ENCODE measurements at regions not wholly inside any gene's neighbourhood (a gene's known extent, or its start where the extent isn't known, plus 50 kb on each side); places are given as distances from the start of the nearest gene placed in this dataset.

GRCh38 chr5:165508286-165508685, 2002.9 kb downstream of the MAT2B start:
- ATAC-seq, result no peak
- TF ChIP-seq PATZ1 (CRISPR knock-in tag; IDR thresholded peaks at IDR 0.05; ENCODE audit: borderline replicate concordance) (no peak), GLIS3 (CRISPR knock-in tag; IDR thresholded peaks at IDR 0.05) (no peak), CREB5 (CRISPR knock-in tag; IDR thresholded peaks at IDR 0.05; ENCODE audit: low read depth) (no peak), ISL1 (CRISPR knock-in tag; IDR thresholded peaks at IDR 0.05) (no peak), ZFP30 (CRISPR knock-in tag; IDR thresholded peaks at IDR 0.05) (no peak), RARB (CRISPR knock-in tag; IDR thresholded peaks at IDR 0.05) (no peak), TCF4 (CRISPR knock-in tag; IDR thresholded peaks at IDR 0.05; ENCODE audit: borderline replicate concordance) (no peak), CSDC2 (CRISPR knock-in tag; IDR thresholded peaks at IDR 0.05) (no peak), ZFP3 (CRISPR knock-in tag; IDR thresholded peaks at IDR 0.05) (no peak), SNAI2 (CRISPR knock-in tag; IDR thresholded peaks at IDR 0.05) (no peak), BACH2 (CRISPR knock-in tag; IDR thresholded peaks at IDR 0.05; ENCODE audit: borderline replicate concordance) (no peak), PPARA (CRISPR knock-in tag; IDR thresholded peaks at IDR 0.05; ENCODE audit: borderline replicate concordance) (no peak), ARNTL (CRISPR knock-in tag; IDR thresholded peaks at IDR 0.05; ENCODE audit: borderline replicate concordance, low read depth) (no peak), OSR1 (CRISPR knock-in tag; IDR thresholded peaks at IDR 0.05) (no peak), ZNF565 (CRISPR knock-in tag; conservative IDR thresholded peaks at IDR 0.05; ENCODE audit: low read depth) (no peak)

GRCh38 chr5:165508861-165509260, 2003.4 kb downstream of the MAT2B start:
- TF ChIP-seq SNAI2 (CRISPR knock-in tag; IDR thresholded peaks at IDR 0.05) (no peak), ZNF565 (CRISPR knock-in tag; conservative IDR thresholded peaks at IDR 0.05; ENCODE audit: low read depth) (no peak), ZNF8 (CRISPR knock-in tag; IDR thresholded peaks at IDR 0.05) (no peak), CREB5 (CRISPR knock-in tag; IDR thresholded peaks at IDR 0.05; ENCODE audit: low read depth) (no peak), PATZ1 (CRISPR knock-in tag; IDR thresholded peaks at IDR 0.05; ENCODE audit: borderline replicate concordance) (no peak), GLIS3 (CRISPR knock-in tag; IDR thresholded peaks at IDR 0.05) (no peak), OSR1 (CRISPR knock-in tag; IDR thresholded peaks at IDR 0.05) (no peak), ZFP3 (CRISPR knock-in tag; IDR thresholded peaks at IDR 0.05) (no peak)
- ATAC-seq, result no peak

- ATAC-seq, result no peak
- no peak for TF ChIP-seq ZNF70 (CRISPR knock-in tag; IDR thresholded peaks at IDR 0.05)
- TF ChIP-seq POU6F1 (CRISPR knock-in tag; IDR thresholded peaks at IDR 0.05; ENCODE audit: borderline replicate concordance, low read depth), result no peak
- no peak for TF ChIP-seq PATZ1 (CRISPR knock-in tag; IDR thresholded peaks at IDR 0.05; ENCODE audit: borderline replicate concordance)
- no peak for TF ChIP-seq PPARA (CRISPR knock-in tag; IDR thresholded peaks at IDR 0.05; ENCODE audit: borderline replicate concordance)
- TF ChIP-seq CSRNP3 (CRISPR knock-in tag; IDR thresholded peaks at IDR 0.05), result no peak
- no peak for TF ChIP-seq ARNTL (CRISPR knock-in tag; IDR thresholded peaks at IDR 0.05; ENCODE audit: borderline replicate concordance, low read depth)
- TF ChIP-seq ZFP30 (CRISPR knock-in tag; IDR thresholded peaks at IDR 0.05), result no peak
- no peak for TF ChIP-seq ZNF565 (CRISPR knock-in tag; conservative IDR thresholded peaks at IDR 0.05; ENCODE audit: low read depth)
- no peak for TF ChIP-seq ZFP3 (CRISPR knock-in tag; IDR thresholded peaks at IDR 0.05)
- TF ChIP-seq TSHZ2 (CRISPR knock-in tag; IDR thresholded peaks at IDR 0.05), result no peak
- TF ChIP-seq GLIS3 (CRISPR knock-in tag; IDR thresholded peaks at IDR 0.05), result no peak
- no peak for TF ChIP-seq ESRRG (CRISPR knock-in tag; IDR thresholded peaks at IDR 0.05)
Observed at GRCh38 chr5:165521816-165522610, 2016.6 kb downstream of the MAT2B start.

All from SK-N-SH treated with all-trans-retinoic acid at 6 μM for 48 hours (cell line).